ENCODE measurements at regions not wholly inside any gene's neighbourhood (a gene's known extent, or its start where the extent isn't known, plus 50 kb on each side); places are given as distances from the start of the nearest gene placed in this dataset.

DNA sequence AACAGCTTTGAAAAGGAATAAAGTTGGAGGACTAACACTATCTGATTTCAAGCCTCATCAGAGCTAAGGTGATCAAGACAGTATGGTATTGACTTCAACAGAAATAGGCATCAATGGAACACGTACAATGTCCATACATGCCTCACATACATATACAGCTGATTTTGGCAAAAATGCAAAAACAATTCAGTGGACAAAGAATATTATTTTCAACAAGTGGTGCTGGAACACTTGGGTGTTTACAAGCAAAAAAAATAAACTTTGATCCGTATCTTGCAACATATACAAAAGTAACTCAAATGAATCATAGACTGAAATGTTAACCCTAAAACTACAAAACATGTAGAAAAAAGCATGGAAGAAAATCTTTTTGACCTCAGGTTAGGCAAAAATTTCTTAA lies 141.9 kb upstream of the ZC3H11B start:
- Histone ChIP-seq H3F3A (ENCODE audit: low read depth) (no peaks in the 10 kb centered on the region), H4K20me1 (ENCODE audit: insufficient read depth, low read length, poor library complexity, severe bottlenecking) (no peaks in the 10 kb centered on the region), H3K9me3 (ENCODE audit: insufficient read depth, low read depth, low read length) (no peaks in the 10 kb centered on the region), H3K4me2 (ENCODE audit: low read depth, low read length, poor library complexity, severe bottlenecking) (no peak overlapping the region), H3K9ac (ENCODE audit: low read depth, low read length, poor library complexity, severe bottlenecking) (no peak overlapping the region), H3K36me3 (ENCODE audit: insufficient read depth, low read length) (no peaks in the 10 kb centered on the region), H3K27me3 (ENCODE audit: insufficient read depth, low read length, poor library complexity, severe bottlenecking) (no peaks in the 10 kb centered on the region), H3K9me2 (replicated peaks; ENCODE audit: low read depth, low read length) (no peaks in the 10 kb centered on the region), H3K4me3 (ENCODE audit: low read length, poor library complexity, severe bottlenecking) (no peak overlapping the region), H2AFZ (ENCODE audit: low read length) (no peak overlapping the region), H3K79me2 (ENCODE audit: insufficient read depth, low read length) (no peaks in the 10 kb centered on the region), H3K4me1 (ENCODE audit: insufficient read depth, low read length, poor library complexity, severe bottlenecking) (no peaks in the 10 kb centered on the region)
- TF ChIP-seq, protein P1, sequence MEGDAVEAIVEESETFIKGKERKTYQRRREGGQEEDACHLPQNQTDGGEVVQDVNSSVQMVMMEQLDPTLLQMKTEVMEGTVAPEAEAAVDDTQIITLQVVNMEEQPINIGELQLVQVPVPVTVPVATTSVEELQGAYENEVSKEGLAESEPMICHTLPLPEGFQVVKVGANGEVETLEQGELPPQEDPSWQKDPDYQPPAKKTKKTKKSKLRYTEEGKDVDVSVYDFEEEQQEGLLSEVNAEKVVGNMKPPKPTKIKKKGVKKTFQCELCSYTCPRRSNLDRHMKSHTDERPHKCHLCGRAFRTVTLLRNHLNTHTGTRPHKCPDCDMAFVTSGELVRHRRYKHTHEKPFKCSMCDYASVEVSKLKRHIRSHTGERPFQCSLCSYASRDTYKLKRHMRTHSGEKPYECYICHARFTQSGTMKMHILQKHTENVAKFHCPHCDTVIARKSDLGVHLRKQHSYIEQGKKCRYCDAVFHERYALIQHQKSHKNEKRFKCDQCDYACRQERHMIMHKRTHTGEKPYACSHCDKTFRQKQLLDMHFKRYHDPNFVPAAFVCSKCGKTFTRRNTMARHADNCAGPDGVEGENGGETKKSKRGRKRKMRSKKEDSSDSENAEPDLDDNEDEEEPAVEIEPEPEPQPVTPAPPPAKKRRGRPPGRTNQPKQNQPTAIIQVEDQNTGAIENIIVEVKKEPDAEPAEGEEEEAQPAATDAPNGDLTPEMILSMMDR (conservative IDR thresholded peaks at IDR 0.05; ENCODE audit: low read length): no peak
- TF ChIP-seq EZH2phosphoT487 (IDR thresholded peaks at IDR 0.05; ENCODE audit: borderline replicate concordance): no peak

DNA sequence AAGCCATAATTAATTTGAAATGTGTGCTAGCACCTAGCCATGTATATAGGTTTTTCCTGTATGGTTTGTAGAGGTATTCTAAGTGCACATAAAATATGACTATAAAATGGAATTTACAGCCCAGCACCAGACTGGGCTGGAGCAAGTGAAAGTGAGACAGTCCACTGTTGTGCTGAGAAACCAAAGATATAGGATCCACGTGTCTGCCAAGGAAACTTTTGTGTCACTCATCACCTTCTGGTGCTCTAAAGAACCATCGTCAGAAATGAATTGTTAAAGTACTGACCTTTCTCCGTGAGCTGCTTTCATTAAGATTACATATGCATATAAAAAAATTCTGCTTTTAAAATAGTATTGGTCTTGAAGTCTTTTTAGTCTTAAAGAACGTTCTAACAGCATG lies 141.0 kb upstream of the ZC3H11B start:
- Histone ChIP-seq H3K79me2 (ENCODE audit: insufficient read depth, low read length) (no peaks in the 10 kb centered on the region), H3F3A (ENCODE audit: low read depth) (no peaks in the 10 kb centered on the region), H3K4me1 (ENCODE audit: insufficient read depth, low read length, poor library complexity, severe bottlenecking) (no peaks in the 10 kb centered on the region), H4K20me1 (ENCODE audit: insufficient read depth, low read length, poor library complexity, severe bottlenecking) (no peaks in the 10 kb centered on the region), H3K4me3 (ENCODE audit: low read length, poor library complexity, severe bottlenecking) (no peak overlapping the region), H3K9me3 (ENCODE audit: insufficient read depth, low read depth, low read length) (no peaks in the 10 kb centered on the region), H2AFZ (ENCODE audit: low read length) (no peak overlapping the region), H3K27me3 (ENCODE audit: insufficient read depth, low read length, poor library complexity, severe bottlenecking) (no peaks in the 10 kb centered on the region), H3K9ac (ENCODE audit: low read depth, low read length, poor library complexity, severe bottlenecking) (no peak overlapping the region), H3K36me3 (ENCODE audit: insufficient read depth, low read length) (no peaks in the 10 kb centered on the region), H3K4me2 (ENCODE audit: low read depth, low read length, poor library complexity, severe bottlenecking) (no peak overlapping the region), H3K9me2 (replicated peaks; ENCODE audit: low read depth, low read length) (no peaks in the 10 kb centered on the region)
- TF ChIP-seq, protein P1 (conservative IDR thresholded peaks at IDR 0.05; ENCODE audit: low read length): no peak
- no peak for TF ChIP-seq EZH2phosphoT487 (IDR thresholded peaks at IDR 0.05; ENCODE audit: borderline replicate concordance)

DNA sequence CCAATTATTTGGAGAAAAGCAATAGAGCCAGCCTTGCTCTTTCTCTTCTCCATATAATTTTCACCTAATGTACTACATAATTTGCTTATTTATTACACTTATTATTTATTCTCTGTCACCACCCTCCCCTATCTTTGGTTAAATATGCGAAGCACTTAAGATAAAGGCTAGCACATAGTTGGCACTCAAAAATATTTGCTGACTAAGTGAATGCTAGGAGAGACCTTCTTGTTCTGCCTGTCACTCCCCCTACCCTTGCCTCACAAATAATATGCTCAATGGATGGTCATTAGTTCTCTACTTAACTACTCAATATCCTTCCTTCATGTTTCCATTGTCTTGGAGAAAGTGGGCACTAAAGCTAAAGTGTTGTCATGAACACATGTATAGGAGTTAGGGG lies 139.7 kb upstream of the ZC3H11B start:
- TF ChIP-seq, protein P1 (conservative IDR thresholded peaks at IDR 0.05; ENCODE audit: low read length): no peak
- TF ChIP-seq EZH2phosphoT487 (IDR thresholded peaks at IDR 0.05; ENCODE audit: borderline replicate concordance): no peak
- H4K20me1 ChIP-seq (ENCODE audit: insufficient read depth, low read length, poor library complexity, severe bottlenecking): no peaks in the 10 kb centered on the region
- H3K79me2 ChIP-seq (ENCODE audit: insufficient read depth, low read length): no peaks in the 10 kb centered on the region
- H3K9me2 ChIP-seq (replicated peaks; ENCODE audit: low read depth, low read length): no peaks in the 10 kb centered on the region
- no peak overlapping the region for H2AFZ ChIP-seq (ENCODE audit: low read length)
- H3K27me3 ChIP-seq (ENCODE audit: insufficient read depth, low read length, poor library complexity, severe bottlenecking): no peaks in the 10 kb centered on the region
- no peaks in the 10 kb centered on the region for H3K36me3 ChIP-seq (ENCODE audit: insufficient read depth, low read length)
- no peaks in the 10 kb centered on the region for H3K9me3 ChIP-seq (ENCODE audit: insufficient read depth, low read depth, low read length)
- H3K4me2 ChIP-seq (ENCODE audit: low read depth, low read length, poor library complexity, severe bottlenecking): no peak overlapping the region
- H3K9ac ChIP-seq (ENCODE audit: low read depth, low read length, poor library complexity, severe bottlenecking): no peak overlapping the region
- no peaks in the 10 kb centered on the region for H3F3A ChIP-seq (ENCODE audit: low read depth)
- no peak overlapping the region for H3K4me3 ChIP-seq (ENCODE audit: low read length, poor library complexity, severe bottlenecking)
- no peaks in the 10 kb centered on the region for H3K4me1 ChIP-seq (ENCODE audit: insufficient read depth, low read length, poor library complexity, severe bottlenecking)
